Liver (tissue), 8 donors: ENCODE measurements at regions not wholly inside any gene's neighbourhood (a gene's known extent, or its start where the extent isn't known, plus 50 kb on each side); places are given as distances from the start of the nearest gene placed in this dataset.

Source experiments
- DNase-seq: peaks from one replicate; pipeline ENCODE4 v3.0.0-alpha.2; 2017; ENCODE audit warnings: low spot score
- H3K27ac ChIP-seq, 2 donors: one replicate each; pipeline ENCODE4 v1.7.0; 2013; ENCODE audit warnings: inconsistent platforms in 2 of 2, low read length in 2 of 2, control low read depth in 1 of 2, low read depth in 1 of 2, mild to moderate bottlenecking in 1 of 2
- H3K27me3 ChIP-seq, 4 donors: one replicate each; pipeline versions ENCODE4 v1.6.1 to v1.7.0; 2013; ENCODE audit warnings: low read length in 3 of 4, inconsistent platforms in 1 of 4, mild to moderate bottlenecking in 1 of 4, moderate library complexity in 1 of 4; ENCODE audit not compliant: control insufficient read depth in 4 of 4, insufficient read depth in 4 of 4
- H3K36me3 ChIP-seq, 4 donors: one replicate each; pipeline versions ENCODE4 v1.6.1 to v1.7.0; 2013; ENCODE audit warnings: low read length in 3 of 4, mild to moderate bottlenecking in 3 of 4, low read depth in 1 of 4, moderate library complexity in 1 of 4; ENCODE audit not compliant: control insufficient read depth in 4 of 4, insufficient read depth in 3 of 4
- H3K4me1 ChIP-seq, 4 donors: one replicate each; pipeline versions ENCODE4 v1.6.1 to v1.7.0; 2013; ENCODE audit warnings: low read length in 3 of 4, mild to moderate bottlenecking in 3 of 4, moderate library complexity in 1 of 4; ENCODE audit not compliant: control insufficient read depth in 4 of 4, insufficient read depth in 4 of 4
- H3K4me3 ChIP-seq, 3 donors: one replicate each; pipeline versions ENCODE4 v1.6.1 to v1.7.0; 2013; ENCODE audit warnings: low read length in 3 of 3, control low read depth in 1 of 3, low read depth in 1 of 3, mild to moderate bottlenecking in 1 of 3
- H3K9ac ChIP-seq, 2 donors: one replicate each; pipeline ENCODE4 v1.7.0; 2013; ENCODE audit warnings: low read length in 2 of 2, mild to moderate bottlenecking in 2 of 2, moderate library complexity in 2 of 2, control low read depth in 1 of 2, low read depth in 1 of 2
- H3K9me3 ChIP-seq, 4 donors: one replicate each; pipeline versions ENCODE4 v1.6.1 to v1.7.0; 2013; ENCODE audit warnings: low read length in 3 of 4; ENCODE audit not compliant: control insufficient read depth in 4 of 4
- EGR1 ChIP-seq, 2 donors: IDR thresholded peaks; 2 replicates each; pipeline ENCODE4 v1.6.1; 2016 to 2018; ENCODE audit warnings: antibody characterized with exemption in 2 of 2, low read depth in 2 of 2
- FOXA1 ChIP-seq: IDR thresholded peaks from 2 replicates; pipeline ENCODE4 v1.6.1; 2016; ENCODE audit warnings: antibody characterized with exemption
- FOXA2 ChIP-seq: IDR thresholded peaks from 2 replicates; pipeline ENCODE4 v1.6.1; 2016; ENCODE audit warnings: antibody characterized with exemption
- GABPA ChIP-seq, 2 donors: IDR thresholded peaks in 1 of 2; conservative IDR thresholded peaks in 1 of 2; 2 replicates each; pipeline ENCODE4 v1.6.1; 2016; ENCODE audit warnings: antibody characterized with exemption in 2 of 2, mild to moderate bottlenecking in 1 of 2, moderate library complexity in 1 of 2
- HNF4A ChIP-seq, 2 donors: conservative IDR thresholded peaks; 2 replicates each; pipeline ENCODE4 v1.6.1; 2016; ENCODE audit warnings: antibody characterized with exemption in 2 of 2, mild to moderate bottlenecking in 2 of 2
- HNF4G ChIP-seq: IDR thresholded peaks from 2 replicates; pipeline ENCODE4 v1.6.1; 2016; ENCODE audit warnings: antibody characterized with exemption
- JUND ChIP-seq, 2 donors: IDR thresholded peaks; 2 replicates each; pipeline ENCODE4 v1.6.1; 2016; ENCODE audit warnings: antibody characterized with exemption in 2 of 2
- NR2F2 ChIP-seq: IDR thresholded peaks from 2 replicates; pipeline ENCODE4 v1.6.1; 2016; ENCODE audit warnings: antibody characterized with exemption
- RAD21 ChIP-seq, 2 donors: IDR thresholded peaks; 2 replicates each; pipeline ENCODE4 v1.6.1; 2016; ENCODE audit warnings: antibody characterized with exemption in 2 of 2, mild to moderate bottlenecking in 2 of 2
- RXRA ChIP-seq, 2 donors: IDR thresholded peaks; 2 replicates each; pipeline ENCODE4 v1.6.1; 2017 to 2018; ENCODE audit warnings: antibody characterized with exemption in 2 of 2, mild to moderate bottlenecking in 1 of 2
- SP1 ChIP-seq: IDR thresholded peaks from 2 replicates; pipeline ENCODE4 v1.6.1; 2018; ENCODE audit warnings: antibody characterized with exemption, mild to moderate bottlenecking
- TAF1 ChIP-seq: conservative IDR thresholded peaks from 2 replicates; pipeline ENCODE4 v1.6.1; 2016; ENCODE audit warnings: antibody characterized with exemption, mild to moderate bottlenecking
- YY1 ChIP-seq: IDR thresholded peaks from 2 replicates; pipeline ENCODE4 v1.6.1; 2016; ENCODE audit warnings: antibody characterized with exemption, mild to moderate bottlenecking
- WGBS: extraction: QIAGEN DNeasy Blood & Tissue Kit; methylation state at CpG from one replicate; pipeline ENCODE4 v1.1.7; 2013; 5-methylcytosine and 5-hydroxymethylcytosine counted together
- TF ChIP-seq, protein P1 (sequence below): IDR thresholded peaks from 2 replicates; pipeline ENCODE4 v1.6.1; 2016; ENCODE audit warnings: antibody characterized with exemption, mild to moderate bottlenecking
- TF ChIP-seq, protein P2 (sequence below): IDR thresholded peaks from 2 replicates; pipeline ENCODE4 v1.6.1; 2016; ENCODE audit warnings: antibody characterized with exemption
- TF ChIP-seq, protein P3 (sequence below): IDR thresholded peaks from 2 replicates; pipeline ENCODE4 v1.6.1; 2016; ENCODE audit warnings: antibody characterized with exemption
- TF ChIP-seq, protein P4 (sequence below): fragments of 150-350 bp; IDR thresholded peaks from 2 replicates; pipeline ENCODE4 v1.5.1; 2017; ENCODE audit warnings: improper control_type of control experiment, low read depth, low read length; ENCODE audit not compliant: missing input control
- TF ChIP-seq, protein P5 (sequence below): IDR thresholded peaks from 2 replicates; pipeline ENCODE4 v1.6.1; 2016; ENCODE audit warnings: antibody characterized with exemption
- donor health status: healthy.
- donor health status: healthy.
- donor health status: healthy.
- donor health status: healthy.
- donor health status: healthy.

DNA sequence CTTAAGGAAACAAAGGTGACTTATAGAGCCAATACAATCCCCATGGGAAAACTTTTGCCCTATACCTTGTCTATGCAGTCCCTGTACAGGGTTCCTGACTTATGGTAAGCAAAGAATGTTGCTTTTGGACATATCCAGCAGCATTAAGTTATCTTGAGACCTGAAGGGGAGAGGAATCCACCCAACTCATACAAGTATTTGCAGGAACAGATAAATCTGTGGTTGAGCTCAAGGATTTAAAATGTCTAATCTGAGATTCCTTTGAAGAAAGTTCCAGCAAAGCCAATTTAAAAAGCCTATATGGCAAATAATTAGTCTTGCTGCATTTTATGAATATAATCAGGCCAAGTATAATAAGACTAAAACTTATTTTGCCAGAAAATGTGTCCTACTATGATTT is 739.5 kb upstream of the CDH2 start:
- Histone ChIP-seq H3K27ac (no peak overlapping the region), H3K27me3 (no peaks in the 10 kb centered on the region), H3K4me3 (no peak overlapping the region), H3K4me1 (peaks cover 0 to 2% (median 1%) of the 10 kb centered on the region in 4 donors), H3K9me3 (peaks cover 0 to 8% (median 6%) of the 10 kb centered on the region in 4 donors), H3K9ac (no peak overlapping the region), H3K36me3 (no peaks in the 10 kb centered on the region)
- TF ChIP-seq GABPA (IDR thresholded peaks at IDR 0.05 in 1 of 2, conservative IDR thresholded peaks at IDR 0.05 in 1 of 2) (no peak), JUND (IDR thresholded peaks at IDR 0.05) (no peak), SP1 (no peak), EGR1 (IDR thresholded peaks at IDR 0.05; ENCODE audit: low read depth in 2 of 2) (no peak), HNF4A (conservative IDR thresholded peaks at IDR 0.05) (no peak), YY1 (no peak), HNF4G (no peak), FOXA2 (no peak), FOXA1 (no peak), TAF1 (no peak), RAD21 (IDR thresholded peaks at IDR 0.05) (no peak), NR2F2 (no peak)
- TF ChIP-seq, protein P1, sequence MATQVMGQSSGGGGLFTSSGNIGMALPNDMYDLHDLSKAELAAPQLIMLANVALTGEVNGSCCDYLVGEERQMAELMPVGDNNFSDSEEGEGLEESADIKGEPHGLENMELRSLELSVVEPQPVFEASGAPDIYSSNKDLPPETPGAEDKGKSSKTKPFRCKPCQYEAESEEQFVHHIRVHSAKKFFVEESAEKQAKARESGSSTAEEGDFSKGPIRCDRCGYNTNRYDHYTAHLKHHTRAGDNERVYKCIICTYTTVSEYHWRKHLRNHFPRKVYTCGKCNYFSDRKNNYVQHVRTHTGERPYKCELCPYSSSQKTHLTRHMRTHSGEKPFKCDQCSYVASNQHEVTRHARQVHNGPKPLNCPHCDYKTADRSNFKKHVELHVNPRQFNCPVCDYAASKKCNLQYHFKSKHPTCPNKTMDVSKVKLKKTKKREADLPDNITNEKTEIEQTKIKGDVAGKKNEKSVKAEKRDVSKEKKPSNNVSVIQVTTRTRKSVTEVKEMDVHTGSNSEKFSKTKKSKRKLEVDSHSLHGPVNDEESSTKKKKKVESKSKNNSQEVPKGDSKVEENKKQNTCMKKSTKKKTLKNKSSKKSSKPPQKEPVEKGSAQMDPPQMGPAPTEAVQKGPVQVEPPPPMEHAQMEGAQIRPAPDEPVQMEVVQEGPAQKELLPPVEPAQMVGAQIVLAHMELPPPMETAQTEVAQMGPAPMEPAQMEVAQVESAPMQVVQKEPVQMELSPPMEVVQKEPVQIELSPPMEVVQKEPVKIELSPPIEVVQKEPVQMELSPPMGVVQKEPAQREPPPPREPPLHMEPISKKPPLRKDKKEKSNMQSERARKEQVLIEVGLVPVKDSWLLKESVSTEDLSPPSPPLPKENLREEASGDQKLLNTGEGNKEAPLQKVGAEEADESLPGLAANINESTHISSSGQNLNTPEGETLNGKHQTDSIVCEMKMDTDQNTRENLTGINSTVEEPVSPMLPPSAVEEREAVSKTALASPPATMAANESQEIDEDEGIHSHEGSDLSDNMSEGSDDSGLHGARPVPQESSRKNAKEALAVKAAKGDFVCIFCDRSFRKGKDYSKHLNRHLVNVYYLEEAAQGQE, result no peak
- TF ChIP-seq, protein P2, sequence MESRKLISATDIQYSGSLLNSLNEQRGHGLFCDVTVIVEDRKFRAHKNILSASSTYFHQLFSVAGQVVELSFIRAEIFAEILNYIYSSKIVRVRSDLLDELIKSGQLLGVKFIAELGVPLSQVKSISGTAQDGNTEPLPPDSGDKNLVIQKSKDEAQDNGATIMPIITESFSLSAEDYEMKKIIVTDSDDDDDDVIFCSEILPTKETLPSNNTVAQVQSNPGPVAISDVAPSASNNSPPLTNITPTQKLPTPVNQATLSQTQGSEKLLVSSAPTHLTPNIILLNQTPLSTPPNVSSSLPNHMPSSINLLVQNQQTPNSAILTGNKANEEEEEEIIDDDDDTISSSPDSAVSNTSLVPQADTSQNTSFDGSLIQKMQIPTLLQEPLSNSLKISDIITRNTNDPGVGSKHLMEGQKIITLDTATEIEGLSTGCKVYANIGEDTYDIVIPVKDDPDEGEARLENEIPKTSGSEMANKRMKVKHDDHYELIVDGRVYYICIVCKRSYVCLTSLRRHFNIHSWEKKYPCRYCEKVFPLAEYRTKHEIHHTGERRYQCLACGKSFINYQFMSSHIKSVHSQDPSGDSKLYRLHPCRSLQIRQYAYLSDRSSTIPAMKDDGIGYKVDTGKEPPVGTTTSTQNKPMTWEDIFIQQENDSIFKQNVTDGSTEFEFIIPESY, result no peak
- TF ChIP-seq, protein P3, sequence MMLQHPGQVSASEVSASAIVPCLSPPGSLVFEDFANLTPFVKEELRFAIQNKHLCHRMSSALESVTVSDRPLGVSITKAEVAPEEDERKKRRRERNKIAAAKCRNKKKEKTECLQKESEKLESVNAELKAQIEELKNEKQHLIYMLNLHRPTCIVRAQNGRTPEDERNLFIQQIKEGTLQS, result no peak
- TF ChIP-seq, protein P4, sequence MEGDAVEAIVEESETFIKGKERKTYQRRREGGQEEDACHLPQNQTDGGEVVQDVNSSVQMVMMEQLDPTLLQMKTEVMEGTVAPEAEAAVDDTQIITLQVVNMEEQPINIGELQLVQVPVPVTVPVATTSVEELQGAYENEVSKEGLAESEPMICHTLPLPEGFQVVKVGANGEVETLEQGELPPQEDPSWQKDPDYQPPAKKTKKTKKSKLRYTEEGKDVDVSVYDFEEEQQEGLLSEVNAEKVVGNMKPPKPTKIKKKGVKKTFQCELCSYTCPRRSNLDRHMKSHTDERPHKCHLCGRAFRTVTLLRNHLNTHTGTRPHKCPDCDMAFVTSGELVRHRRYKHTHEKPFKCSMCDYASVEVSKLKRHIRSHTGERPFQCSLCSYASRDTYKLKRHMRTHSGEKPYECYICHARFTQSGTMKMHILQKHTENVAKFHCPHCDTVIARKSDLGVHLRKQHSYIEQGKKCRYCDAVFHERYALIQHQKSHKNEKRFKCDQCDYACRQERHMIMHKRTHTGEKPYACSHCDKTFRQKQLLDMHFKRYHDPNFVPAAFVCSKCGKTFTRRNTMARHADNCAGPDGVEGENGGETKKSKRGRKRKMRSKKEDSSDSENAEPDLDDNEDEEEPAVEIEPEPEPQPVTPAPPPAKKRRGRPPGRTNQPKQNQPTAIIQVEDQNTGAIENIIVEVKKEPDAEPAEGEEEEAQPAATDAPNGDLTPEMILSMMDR, result no peak
- DNase-seq, result no peak

DNA sequence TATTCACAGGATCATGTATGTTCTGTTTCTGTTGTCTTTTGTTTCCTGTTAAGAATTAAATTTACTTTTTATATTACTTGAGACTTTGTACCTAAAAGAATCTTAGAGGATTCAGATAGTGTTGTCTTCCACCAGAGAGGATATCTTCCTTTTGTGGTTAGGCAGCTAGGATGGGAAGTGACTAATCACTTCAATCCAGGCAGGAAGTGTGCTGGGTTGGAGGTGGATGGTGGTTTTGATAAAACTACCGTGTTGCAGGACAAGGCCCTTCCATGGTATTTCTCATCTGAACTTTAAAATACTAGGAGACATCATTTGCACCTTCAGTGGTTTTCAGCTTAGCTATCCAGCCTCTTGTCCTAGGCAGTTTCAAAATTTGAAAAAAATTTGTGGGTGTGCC is 728.6 kb upstream of the CDH2 start:
- H3K36me3 ChIP-seq, result no peaks in the 10 kb centered on the region
- H3K27ac ChIP-seq, result no peak overlapping the region
- no peaks in the 10 kb centered on the region for H3K27me3 ChIP-seq
- H3K4me1 ChIP-seq, result no peaks in the 10 kb centered on the region
- peaks cover 0 to 2% (median 0%) of the 10 kb centered on the region in 4 donors for H3K9me3 ChIP-seq
- 48% methylated on average over 1 of the region's 1 CpG for WGBS
- no peak overlapping the region for H3K4me3 ChIP-seq
- no peak for DNase-seq
- H3K9ac ChIP-seq, result no peak overlapping the region
- TF ChIP-seq JUND (IDR thresholded peaks at IDR 0.05), result no peak
- no peak for TF ChIP-seq RXRA (IDR thresholded peaks at IDR 0.05)
- TF ChIP-seq FOXA2, result no peak
- TF ChIP-seq, protein P3, result no peak
- no peak for TF ChIP-seq RAD21 (IDR thresholded peaks at IDR 0.05)
- TF ChIP-seq NR2F2, result no peak
- TF ChIP-seq, protein P2, result no peak
- TF ChIP-seq, protein P1, result no peak
- TF ChIP-seq HNF4G, result no peak
- TF ChIP-seq EGR1 (IDR thresholded peaks at IDR 0.05; ENCODE audit: low read depth in 2 of 2), result no peak
- TF ChIP-seq, protein P5, sequence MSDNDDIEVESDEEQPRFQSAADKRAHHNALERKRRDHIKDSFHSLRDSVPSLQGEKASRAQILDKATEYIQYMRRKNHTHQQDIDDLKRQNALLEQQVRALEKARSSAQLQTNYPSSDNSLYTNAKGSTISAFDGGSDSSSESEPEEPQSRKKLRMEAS, result no peak
- TF ChIP-seq SP1, result no peak
- TF ChIP-seq HNF4A (conservative IDR thresholded peaks at IDR 0.05), result no peak
- no peak for TF ChIP-seq TAF1
